ENCODE measurements at regions not wholly inside any gene's neighbourhood (a gene's known extent, or its start where the extent isn't known, plus 50 kb on each side); places are given as distances from the start of the nearest gene placed in this dataset.

- H3K9me3 ChIP-seq (ENCODE audit: low read depth, low read length) = no peaks in the 10 kb centered on the region
- DNase-seq (ENCODE audit: low read depth, low spot score) = no peak
- no peak overlapping the region for H3K9ac ChIP-seq (ENCODE audit: insufficient read length)
- no peak overlapping the region for H3K4me3 ChIP-seq
- TF ChIP-seq FOXP2 (optimal IDR thresholded peaks at IDR 0.05; ENCODE audit: control extremely low read depth, extremely low read length, insufficient read depth) = no peak
- TF ChIP-seq EZH2 (IDR thresholded peaks at IDR 0.05) = no peak
- no peak for TF ChIP-seq POLR2AphosphoS5 (IDR thresholded peaks at IDR 0.05; ENCODE audit: borderline replicate concordance, low read depth, low read length)
- no peaks in the 10 kb centered on the region for H3K36me3 ChIP-seq (ENCODE audit: insufficient read depth, low read length)
- H3K27ac ChIP-seq = no peak overlapping the region
These were observed 531.1 kb downstream of the ANXA1 start for GRCh38 chr9:73682789-73683188.

- no peak overlapping the region for H3K27ac ChIP-seq
- peak; percentile 8 for DNase-seq (ENCODE audit: low read depth, low spot score)
- no peak overlapping the region for H3K9ac ChIP-seq (ENCODE audit: insufficient read length)
- no peaks in the 10 kb centered on the region for H3K36me3 ChIP-seq (ENCODE audit: insufficient read depth, low read length)
- H3K4me3 ChIP-seq = no peak overlapping the region
- TF ChIP-seq POLR2AphosphoS5 (IDR thresholded peaks at IDR 0.05; ENCODE audit: borderline replicate concordance, low read depth, low read length) (no peak), FOXP2 (optimal IDR thresholded peaks at IDR 0.05; ENCODE audit: control extremely low read depth, extremely low read length, insufficient read depth) (no peak), EZH2 (IDR thresholded peaks at IDR 0.05) (no peak)
- no peaks in the 10 kb centered on the region for H3K9me3 ChIP-seq (ENCODE audit: low read depth, low read length)
These were observed 532.4 kb downstream of the ANXA1 start for GRCh38 chr9:73683862-73684591.

DNA sequence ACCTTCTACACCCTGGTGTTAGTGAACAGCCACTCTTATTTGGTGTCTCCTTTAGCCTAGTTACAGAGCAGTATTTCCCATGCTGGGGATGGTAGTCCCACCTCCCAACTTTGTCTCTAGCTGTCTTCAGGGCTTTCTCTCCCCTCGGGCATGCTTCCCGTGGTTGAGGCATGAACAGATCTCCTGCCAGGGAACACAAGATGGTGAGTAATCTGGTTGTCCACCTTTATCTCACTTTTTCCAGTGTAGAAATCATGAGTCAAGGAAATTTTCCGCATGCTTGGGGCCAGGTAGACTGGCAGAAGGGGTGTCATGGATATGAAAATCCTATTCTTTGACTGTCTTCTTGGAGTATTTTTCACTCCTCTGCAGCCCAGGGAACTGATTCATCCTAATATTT, 532.9 kb downstream of the ANXA1 start:
- DNase-seq (ENCODE audit: low read depth, low spot score) = no peak
- no peak for TF ChIP-seq POLR2AphosphoS5 (IDR thresholded peaks at IDR 0.05; ENCODE audit: borderline replicate concordance, low read depth, low read length)
- no peak for TF ChIP-seq FOXP2 (optimal IDR thresholded peaks at IDR 0.05; ENCODE audit: control extremely low read depth, extremely low read length, insufficient read depth)
- no peak for TF ChIP-seq EZH2 (IDR thresholded peaks at IDR 0.05)
- Histone ChIP-seq H3K9me3 (ENCODE audit: low read depth, low read length) (no peaks in the 10 kb centered on the region), H3K36me3 (ENCODE audit: insufficient read depth, low read length) (no peaks in the 10 kb centered on the region), H3K9ac (ENCODE audit: insufficient read length) (no peak overlapping the region), H3K27ac (no peak overlapping the region), H3K4me3 (no peak overlapping the region)

DNA sequence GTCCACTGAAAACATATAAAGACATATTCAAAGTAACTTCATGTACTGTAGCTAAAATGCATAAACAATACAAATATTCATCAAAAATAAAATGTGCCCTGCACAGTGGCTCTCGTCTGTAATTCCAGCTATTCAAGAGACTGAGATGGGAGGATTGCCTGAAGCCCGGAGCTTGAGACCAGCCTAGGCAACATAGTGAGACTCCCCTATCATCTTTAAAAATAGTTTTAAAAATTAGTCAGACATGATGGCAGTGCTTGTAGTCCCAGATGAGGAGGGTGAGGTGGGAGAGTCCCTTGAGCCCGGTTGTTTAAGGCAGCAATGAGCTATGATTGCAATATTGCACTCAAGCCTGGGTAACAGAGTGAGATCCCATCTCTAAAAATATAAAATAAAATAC, 534.1 kb downstream of the ANXA1 start:
- Histone ChIP-seq H3K27ac (no peak overlapping the region), H3K4me3 (no peak overlapping the region), H3K9me3 (ENCODE audit: low read depth, low read length) (no peaks in the 10 kb centered on the region), H3K36me3 (ENCODE audit: insufficient read depth, low read length) (no peaks in the 10 kb centered on the region), H3K9ac (ENCODE audit: insufficient read length) (no peak overlapping the region)
- DNase-seq (ENCODE audit: low read depth, low spot score) = no peak
- TF ChIP-seq POLR2AphosphoS5 (IDR thresholded peaks at IDR 0.05; ENCODE audit: borderline replicate concordance, low read depth, low read length) (no peak), EZH2 (IDR thresholded peaks at IDR 0.05) (no peak), FOXP2 (optimal IDR thresholded peaks at IDR 0.05; ENCODE audit: control extremely low read depth, extremely low read length, insufficient read depth) (no peak)

GRCh38 chr9:73689051-73689870, 537.6 kb downstream of the ANXA1 start:
- DNase-seq (ENCODE audit: low read depth, low spot score) = no peak
- H3K9ac ChIP-seq (ENCODE audit: insufficient read length) = no peak overlapping the region

DNA sequence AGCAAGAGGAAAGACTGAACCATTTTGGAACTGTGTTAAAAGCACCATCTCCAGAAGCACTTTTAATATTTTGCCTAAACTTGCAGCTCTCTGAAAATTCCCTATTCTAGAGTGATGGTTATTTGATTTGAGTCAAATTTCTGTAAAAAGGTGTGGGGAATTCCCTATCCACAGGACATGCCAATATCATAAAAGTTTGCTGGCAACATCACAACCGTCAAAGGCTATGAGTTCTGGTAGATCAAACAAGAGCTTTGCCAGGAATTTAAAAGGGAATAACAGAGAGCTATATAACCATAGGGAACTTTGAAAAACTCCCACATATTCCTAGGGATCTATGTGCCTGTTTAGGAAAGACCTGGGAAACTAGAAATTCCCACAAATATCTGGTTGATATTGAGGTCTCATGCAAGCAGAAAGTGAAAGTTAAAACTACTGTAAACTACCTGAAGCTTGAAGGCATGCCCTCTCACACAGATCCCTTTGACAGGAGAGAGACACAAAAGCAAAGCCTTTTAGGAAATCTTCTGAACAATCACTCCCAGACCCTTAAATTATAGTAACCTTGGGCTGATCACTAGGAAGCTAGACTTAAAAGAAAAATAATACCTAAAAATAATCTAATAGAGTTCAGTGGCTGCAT, 549.9 kb downstream of the ANXA1 start:
- Histone ChIP-seq H3K9me3 (ENCODE audit: low read depth, low read length) (no peaks in the 10 kb centered on the region), H3K36me3 (ENCODE audit: insufficient read depth, low read length) (no peaks in the 10 kb centered on the region), H3K4me3 (no peak overlapping the region), H3K27ac (no peak overlapping the region), H3K9ac (ENCODE audit: insufficient read length) (no peak overlapping the region)
- DNase-seq (ENCODE audit: low read depth, low spot score) = no peak
- TF ChIP-seq EZH2 (IDR thresholded peaks at IDR 0.05) = no peak
- no peak for TF ChIP-seq POLR2AphosphoS5 (IDR thresholded peaks at IDR 0.05; ENCODE audit: borderline replicate concordance, low read depth, low read length)
- TF ChIP-seq FOXP2 (optimal IDR thresholded peaks at IDR 0.05; ENCODE audit: control extremely low read depth, extremely low read length, insufficient read depth) = no peak

More at GRCh38 chr9:73689051-73689870, 537.6 kb downstream of the ANXA1 start:
- no peaks in the 10 kb centered on the region for H3K36me3 ChIP-seq (ENCODE audit: insufficient read depth, low read length)
- H3K4me3 ChIP-seq = no peak overlapping the region
- no peaks in the 10 kb centered on the region for H3K9me3 ChIP-seq (ENCODE audit: low read depth, low read length)
- TF ChIP-seq POLR2AphosphoS5 (IDR thresholded peaks at IDR 0.05; ENCODE audit: borderline replicate concordance, low read depth, low read length) = no peak
- no peak for TF ChIP-seq FOXP2 (optimal IDR thresholded peaks at IDR 0.05; ENCODE audit: control extremely low read depth, extremely low read length, insufficient read depth)
- TF ChIP-seq EZH2 (IDR thresholded peaks at IDR 0.05) = no peak
- H3K27ac ChIP-seq = no peak overlapping the region

GRCh38 chr9:73714294-73714693, 562.6 kb downstream of the ANXA1 start:
- no peak overlapping the region for H3K9ac ChIP-seq (ENCODE audit: insufficient read length)
- no peak for DNase-seq (ENCODE audit: low read depth, low spot score)
- no peaks in the 10 kb centered on the region for H3K9me3 ChIP-seq (ENCODE audit: low read depth, low read length)
- TF ChIP-seq EZH2 (IDR thresholded peaks at IDR 0.05) (no peak), POLR2AphosphoS5 (IDR thresholded peaks at IDR 0.05; ENCODE audit: borderline replicate concordance, low read depth, low read length) (no peak), FOXP2 (optimal IDR thresholded peaks at IDR 0.05; ENCODE audit: control extremely low read depth, extremely low read length, insufficient read depth) (no peak)
- H3K36me3 ChIP-seq (ENCODE audit: insufficient read depth, low read length) = no peaks in the 10 kb centered on the region
- H3K27ac ChIP-seq = no peak overlapping the region
- H3K4me3 ChIP-seq = no peak overlapping the region

- no peak overlapping the region for H3K27ac ChIP-seq
- no peak overlapping the region for H3K9ac ChIP-seq (ENCODE audit: insufficient read length)
- no peaks in the 10 kb centered on the region for H3K9me3 ChIP-seq (ENCODE audit: low read depth, low read length)
- DNase-seq (ENCODE audit: low read depth, low spot score) = no peak
- TF ChIP-seq POLR2AphosphoS5 (IDR thresholded peaks at IDR 0.05; ENCODE audit: borderline replicate concordance, low read depth, low read length) = no peak
- TF ChIP-seq EZH2 (IDR thresholded peaks at IDR 0.05) = no peak
- TF ChIP-seq FOXP2 (optimal IDR thresholded peaks at IDR 0.05; ENCODE audit: control extremely low read depth, extremely low read length, insufficient read depth) = no peak
- H3K4me3 ChIP-seq = no peak overlapping the region
- no peaks in the 10 kb centered on the region for H3K36me3 ChIP-seq (ENCODE audit: insufficient read depth, low read length)
These were observed 563.9 kb downstream of the ANXA1 start for GRCh38 chr9:73715591-73715990.
